GM19023 (cell line): ENCODE measurements at regions not wholly inside any gene's neighbourhood (a gene's known extent, or its start where the extent isn't known, plus 50 kb on each side); places are given as distances from the start of the nearest gene placed in this dataset.

Experiments
- ATAC-seq: cut with Tn5 transposase; IDR thresholded peaks from one replicate; pipeline ENCODE4 v1.9.1; 2021; ENCODE audit warnings: mild to moderate bottlenecking, moderate library complexity; ENCODE audit not compliant: unreplicated experiment

GRCh38 chr18:68262690-68263294 lies 452.1 kb downstream of the TMX3 start:
- no peak for ATAC-seq

DNA sequence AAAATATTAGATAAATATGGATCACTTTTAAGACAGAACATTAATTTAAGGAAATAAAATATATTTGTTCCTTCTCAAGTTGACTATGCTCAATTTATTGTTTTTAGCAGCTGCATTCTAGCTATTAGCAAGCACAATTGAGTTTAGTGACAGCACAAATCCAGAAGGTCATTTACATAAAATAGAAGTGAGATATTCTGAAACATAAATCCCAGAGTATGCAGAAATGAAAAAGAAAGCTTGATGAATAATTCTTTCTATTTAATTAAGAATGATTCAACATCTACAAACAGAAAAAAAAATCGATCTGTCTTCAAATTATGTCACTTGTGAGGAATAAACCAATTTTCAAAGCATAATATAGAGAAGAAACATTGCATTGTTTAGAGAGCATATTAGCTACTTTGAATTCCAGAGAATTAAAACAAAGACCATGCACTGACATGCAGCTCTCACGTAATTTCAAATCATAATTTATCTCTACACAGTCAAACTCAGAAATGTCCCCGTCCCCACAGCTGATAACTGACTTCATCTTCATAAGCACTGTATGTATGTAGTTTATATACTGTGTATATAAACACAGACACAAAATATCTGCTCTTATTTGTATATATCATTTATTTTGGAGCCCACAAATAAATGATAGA lies 458.4 kb downstream of the TMX3 start:
- no peak for ATAC-seq

GRCh38 chr18:68244786-68245185 lies 470.1 kb downstream of the TMX3 start:
- ATAC-seq: no peak

DNA sequence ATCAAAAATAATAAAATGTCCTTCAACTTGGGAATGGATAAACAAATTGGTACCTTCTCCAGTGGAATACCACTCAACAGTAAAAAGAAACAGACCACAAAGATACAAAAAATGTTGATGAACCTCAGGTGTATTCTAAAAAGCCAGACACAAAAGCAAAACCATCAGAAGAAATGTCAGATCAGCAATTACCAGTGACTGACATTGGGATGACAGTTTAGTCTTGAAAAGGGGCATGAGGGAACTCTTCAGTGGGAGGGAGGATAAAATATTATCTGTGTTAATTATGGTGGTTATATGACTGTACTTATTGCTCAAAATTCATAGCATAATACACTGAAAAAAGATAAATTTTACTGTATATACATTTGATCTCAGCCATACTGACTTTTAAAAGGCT lies 473.0 kb downstream of the TMX3 start:
- no peak for ATAC-seq

- no peak for ATAC-seq
Observed at GRCh38 chr18:68234676-68235075, 480.2 kb downstream of the TMX3 start.

- ATAC-seq: no peak
Observed at GRCh38 chr18:68234131-68234530, 480.8 kb downstream of the TMX3 start.

DNA sequence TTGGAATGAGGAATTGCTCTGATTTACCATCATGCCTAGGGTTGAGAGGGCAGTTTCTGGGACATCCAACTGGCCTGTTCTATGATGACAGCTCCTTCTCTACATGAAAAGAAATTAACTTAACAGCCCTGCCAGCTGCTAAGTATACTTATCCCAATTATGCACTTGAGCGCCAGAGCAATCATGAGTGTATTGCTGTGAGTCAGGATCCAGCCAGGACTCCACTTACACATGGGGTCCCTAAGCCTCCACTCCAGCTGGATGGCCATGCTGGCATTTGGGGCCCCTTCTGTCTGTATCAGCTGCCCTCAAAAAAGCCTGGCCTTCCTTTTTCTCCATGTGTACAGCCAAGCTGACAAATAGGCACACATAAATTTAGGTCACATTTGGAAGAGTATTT lies 481.9 kb downstream of the TMX3 start:
- no peak for ATAC-seq

- no peak for ATAC-seq
Observed at GRCh38 chr18:68229351-68229750, 485.6 kb downstream of the TMX3 start.

GRCh38 chr18:68221111-68221724 lies 493.7 kb downstream of the TMX3 start:
- ATAC-seq: no peak

DNA sequence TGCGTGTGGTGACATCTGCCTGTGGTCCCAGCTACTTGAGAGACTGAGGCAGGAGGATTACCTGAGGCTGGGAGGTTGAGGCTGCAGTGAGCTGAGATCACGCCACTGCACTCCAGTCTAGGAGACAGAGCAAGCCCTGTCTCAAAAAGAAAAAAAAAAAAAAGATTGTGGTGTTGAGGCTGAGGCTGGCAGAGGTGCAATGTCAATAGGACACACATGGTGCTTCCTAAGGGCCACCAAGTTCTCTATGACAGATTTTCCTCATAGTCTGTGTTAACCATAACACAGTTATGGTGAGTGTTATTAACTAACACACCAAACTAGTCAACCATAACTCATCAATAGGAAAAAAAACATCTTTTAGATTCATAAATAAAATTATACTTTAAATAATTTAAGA lies 494.4 kb downstream of the TMX3 start:
- no peak for ATAC-seq

- ATAC-seq: no peak
Observed at GRCh38 chr18:68219872-68220271, 495.0 kb downstream of the TMX3 start.

DNA sequence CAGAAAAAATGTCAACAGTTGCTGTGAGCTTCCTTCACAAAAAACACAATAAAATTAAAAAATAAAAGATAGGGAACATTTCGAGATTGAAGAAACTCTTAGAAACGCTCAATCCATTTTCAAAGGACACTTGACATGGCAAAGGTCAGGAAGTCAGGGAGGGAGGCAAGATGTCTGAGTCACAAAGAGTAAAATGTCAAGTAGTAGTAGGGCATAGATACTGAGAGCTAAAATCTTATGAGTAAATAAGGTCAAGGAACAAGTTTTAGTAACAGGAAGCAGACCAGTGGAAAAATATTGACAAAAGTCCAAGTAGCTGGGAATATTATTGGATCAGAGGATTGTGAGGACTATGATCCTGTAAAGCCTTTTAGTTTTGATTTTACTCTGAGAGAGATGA lies 495.6 kb downstream of the TMX3 start:
- no peak for ATAC-seq

DNA sequence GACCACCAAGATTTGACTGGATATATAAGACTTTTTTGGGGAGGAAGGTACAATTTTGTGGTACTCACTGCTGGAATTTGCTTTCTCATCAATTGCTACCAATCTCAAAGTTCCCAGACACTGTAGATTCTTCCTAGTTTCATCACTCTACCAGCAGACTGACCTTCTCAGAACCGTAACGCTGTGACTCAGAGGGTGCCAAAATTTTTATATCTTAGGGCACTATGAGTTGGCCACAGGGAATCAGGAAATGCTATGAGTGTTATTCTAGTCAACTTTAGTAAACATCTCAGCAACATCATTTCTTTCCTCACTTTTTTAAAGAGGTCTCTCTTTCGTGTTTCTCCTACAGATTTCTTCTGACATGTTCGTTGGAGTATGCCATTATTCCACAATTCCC lies 499.0 kb downstream of the TMX3 start:
- no peak for ATAC-seq

GRCh38 chr18:68186039-68186438 lies 528.9 kb downstream of the TMX3 start:
- no peak for ATAC-seq

GRCh38 chr18:68181956-68182355 lies 533.0 kb downstream of the TMX3 start:
- no peak for ATAC-seq

- ATAC-seq: no peak
Observed at GRCh38 chr18:68179811-68180210, 535.1 kb downstream of the TMX3 start.

- no peak for ATAC-seq
Observed at GRCh38 chr18:68178921-68179320, 536.0 kb downstream of the TMX3 start.

DNA sequence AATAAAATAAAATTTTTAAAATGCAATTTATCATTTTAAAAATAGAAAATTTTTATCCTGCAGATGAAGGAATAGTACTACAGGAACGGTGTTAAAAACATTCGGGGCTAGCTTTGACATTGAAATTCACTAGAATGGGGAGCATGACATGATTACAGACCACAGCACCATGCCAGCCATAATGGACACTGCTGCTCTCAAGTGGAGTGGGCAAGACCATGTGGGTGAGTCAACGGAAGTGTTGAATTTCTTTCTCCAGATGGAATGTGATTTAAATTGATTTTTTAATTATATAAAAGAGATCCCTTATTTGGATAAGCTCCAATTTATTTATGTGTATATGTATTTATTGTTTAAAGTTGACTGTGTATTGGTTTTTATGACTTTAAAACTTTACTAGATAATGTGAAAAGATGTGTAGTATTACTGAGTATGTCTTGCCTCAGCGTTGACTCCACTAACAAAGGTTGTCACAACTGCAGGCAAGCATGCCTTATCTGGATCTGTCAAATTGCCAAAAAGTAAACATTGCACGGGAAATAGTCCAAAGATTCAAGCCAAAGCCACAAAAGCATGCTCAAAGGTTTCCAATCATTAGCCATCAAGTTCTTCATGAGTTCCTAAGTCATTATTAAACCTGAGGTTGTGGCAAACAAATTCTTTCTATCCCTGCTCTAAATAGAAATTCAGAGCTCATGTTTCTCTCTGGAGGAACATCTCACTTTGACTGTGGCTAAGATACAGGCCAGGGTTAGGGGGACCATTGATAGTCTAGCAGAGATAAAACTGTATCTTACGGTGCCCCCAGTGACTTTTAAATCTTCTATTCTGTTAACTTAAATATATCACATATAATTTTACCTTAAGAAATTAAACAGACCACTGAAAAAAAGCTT lies 536.9 kb downstream of the TMX3 start:
- no peak for ATAC-seq

GRCh38 chr18:68176901-68177300 lies 538.0 kb downstream of the TMX3 start:
- ATAC-seq: no peak

GRCh38 chr18:68172842-68173549 lies 541.9 kb downstream of the TMX3 start:
- ATAC-seq: no peak

- ATAC-seq: no peak
Observed at GRCh38 chr18:68164909-68165308, 550.0 kb downstream of the TMX3 start.
